ENCODE measurements at regions not wholly inside any gene's neighbourhood (a gene's known extent, or its start where the extent isn't known, plus 50 kb on each side); places are given as distances from the start of the nearest gene placed in this dataset.

DNA sequence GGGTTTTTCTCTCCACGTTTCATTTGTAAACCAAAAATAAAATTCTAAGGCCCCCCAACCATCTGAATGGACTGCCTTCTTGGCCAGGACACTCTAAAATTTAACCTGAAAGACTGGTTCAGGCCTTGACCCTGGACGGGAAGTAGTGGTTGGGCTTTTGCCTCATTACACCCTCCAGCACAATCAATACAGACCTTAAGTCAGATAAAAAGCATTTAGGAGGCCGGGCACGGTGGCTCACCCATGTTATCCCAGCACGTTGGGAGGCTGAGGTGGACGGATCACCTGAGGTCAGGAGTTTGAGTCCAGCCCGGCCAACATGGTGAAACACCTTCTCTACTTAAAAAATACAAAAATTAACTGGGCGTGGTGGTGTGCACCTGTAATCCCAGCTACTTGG is 91.6 kb upstream of the PPP1R26 start:
- no peak for TF ChIP-seq ZC3H8 (IDR thresholded peaks at IDR 0.05)
- no peak for TF ChIP-seq POU5F1 (IDR thresholded peaks at IDR 0.05; ENCODE audit: borderline replicate concordance, low read depth, low read length, partially characterized antibody)
- TF ChIP-seq ELF4 (CRISPR knock-in tag; IDR thresholded peaks at IDR 0.05), result no peak
- TF ChIP-seq CREB1 (IDR thresholded peaks at IDR 0.05), result no peak
- TF ChIP-seq CREB1 (CRISPR knock-in tag; IDR thresholded peaks at IDR 0.05), result no peak
- TF ChIP-seq NFYB (IDR thresholded peaks at IDR 0.05; ENCODE audit: extremely low read depth, insufficient read length), result no peak
- TF ChIP-seq TRIM24 (IDR thresholded peaks at IDR 0.05), result no peak
- TF ChIP-seq LEF1 (IDR thresholded peaks at IDR 0.05), result no peak
- TF ChIP-seq, protein P1, sequence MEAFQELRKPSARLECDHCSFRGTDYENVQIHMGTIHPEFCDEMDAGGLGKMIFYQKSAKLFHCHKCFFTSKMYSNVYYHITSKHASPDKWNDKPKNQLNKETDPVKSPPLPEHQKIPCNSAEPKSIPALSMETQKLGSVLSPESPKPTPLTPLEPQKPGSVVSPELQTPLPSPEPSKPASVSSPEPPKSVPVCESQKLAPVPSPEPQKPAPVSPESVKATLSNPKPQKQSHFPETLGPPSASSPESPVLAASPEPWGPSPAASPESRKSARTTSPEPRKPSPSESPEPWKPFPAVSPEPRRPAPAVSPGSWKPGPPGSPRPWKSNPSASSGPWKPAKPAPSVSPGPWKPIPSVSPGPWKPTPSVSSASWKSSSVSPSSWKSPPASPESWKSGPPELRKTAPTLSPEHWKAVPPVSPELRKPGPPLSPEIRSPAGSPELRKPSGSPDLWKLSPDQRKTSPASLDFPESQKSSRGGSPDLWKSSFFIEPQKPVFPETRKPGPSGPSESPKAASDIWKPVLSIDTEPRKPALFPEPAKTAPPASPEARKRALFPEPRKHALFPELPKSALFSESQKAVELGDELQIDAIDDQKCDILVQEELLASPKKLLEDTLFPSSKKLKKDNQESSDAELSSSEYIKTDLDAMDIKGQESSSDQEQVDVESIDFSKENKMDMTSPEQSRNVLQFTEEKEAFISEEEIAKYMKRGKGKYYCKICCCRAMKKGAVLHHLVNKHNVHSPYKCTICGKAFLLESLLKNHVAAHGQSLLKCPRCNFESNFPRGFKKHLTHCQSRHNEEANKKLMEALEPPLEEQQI (IDR thresholded peaks at IDR 0.05), result no peak
- no peak for TF ChIP-seq EGR1 (conservative IDR thresholded peaks at IDR 0.05)
- TF ChIP-seq, protein P2, sequence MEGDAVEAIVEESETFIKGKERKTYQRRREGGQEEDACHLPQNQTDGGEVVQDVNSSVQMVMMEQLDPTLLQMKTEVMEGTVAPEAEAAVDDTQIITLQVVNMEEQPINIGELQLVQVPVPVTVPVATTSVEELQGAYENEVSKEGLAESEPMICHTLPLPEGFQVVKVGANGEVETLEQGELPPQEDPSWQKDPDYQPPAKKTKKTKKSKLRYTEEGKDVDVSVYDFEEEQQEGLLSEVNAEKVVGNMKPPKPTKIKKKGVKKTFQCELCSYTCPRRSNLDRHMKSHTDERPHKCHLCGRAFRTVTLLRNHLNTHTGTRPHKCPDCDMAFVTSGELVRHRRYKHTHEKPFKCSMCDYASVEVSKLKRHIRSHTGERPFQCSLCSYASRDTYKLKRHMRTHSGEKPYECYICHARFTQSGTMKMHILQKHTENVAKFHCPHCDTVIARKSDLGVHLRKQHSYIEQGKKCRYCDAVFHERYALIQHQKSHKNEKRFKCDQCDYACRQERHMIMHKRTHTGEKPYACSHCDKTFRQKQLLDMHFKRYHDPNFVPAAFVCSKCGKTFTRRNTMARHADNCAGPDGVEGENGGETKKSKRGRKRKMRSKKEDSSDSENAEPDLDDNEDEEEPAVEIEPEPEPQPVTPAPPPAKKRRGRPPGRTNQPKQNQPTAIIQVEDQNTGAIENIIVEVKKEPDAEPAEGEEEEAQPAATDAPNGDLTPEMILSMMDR (IDR thresholded peaks at IDR 0.05 in 2 of 3, conservative IDR thresholded peaks at IDR 0.05 in 1 of 3; ENCODE audit: insufficient read depth in 2 of 3, low read depth in 1 of 3, low read length in 3 of 3), result no peak
- TF ChIP-seq HIVEP1 (CRISPR knock-in tag; IDR thresholded peaks at IDR 0.05), result no peak
- no peak for TF ChIP-seq KAT8 (IDR thresholded peaks at IDR 0.05; ENCODE audit: low read depth)
- no peak for TF ChIP-seq ZNF644 (tag; IDR thresholded peaks at IDR 0.05; ENCODE audit: low read depth)

All from K562 (cell line).